ENCODE measurements at regions not wholly inside any gene's neighbourhood (a gene's known extent, or its start where the extent isn't known, plus 50 kb on each side); places are given as distances from the start of the nearest gene placed in this dataset.

GRCh38 chr2:16141641-16141921, 201.2 kb downstream of the MYCN start:
- DNase-seq: no peak

DNA sequence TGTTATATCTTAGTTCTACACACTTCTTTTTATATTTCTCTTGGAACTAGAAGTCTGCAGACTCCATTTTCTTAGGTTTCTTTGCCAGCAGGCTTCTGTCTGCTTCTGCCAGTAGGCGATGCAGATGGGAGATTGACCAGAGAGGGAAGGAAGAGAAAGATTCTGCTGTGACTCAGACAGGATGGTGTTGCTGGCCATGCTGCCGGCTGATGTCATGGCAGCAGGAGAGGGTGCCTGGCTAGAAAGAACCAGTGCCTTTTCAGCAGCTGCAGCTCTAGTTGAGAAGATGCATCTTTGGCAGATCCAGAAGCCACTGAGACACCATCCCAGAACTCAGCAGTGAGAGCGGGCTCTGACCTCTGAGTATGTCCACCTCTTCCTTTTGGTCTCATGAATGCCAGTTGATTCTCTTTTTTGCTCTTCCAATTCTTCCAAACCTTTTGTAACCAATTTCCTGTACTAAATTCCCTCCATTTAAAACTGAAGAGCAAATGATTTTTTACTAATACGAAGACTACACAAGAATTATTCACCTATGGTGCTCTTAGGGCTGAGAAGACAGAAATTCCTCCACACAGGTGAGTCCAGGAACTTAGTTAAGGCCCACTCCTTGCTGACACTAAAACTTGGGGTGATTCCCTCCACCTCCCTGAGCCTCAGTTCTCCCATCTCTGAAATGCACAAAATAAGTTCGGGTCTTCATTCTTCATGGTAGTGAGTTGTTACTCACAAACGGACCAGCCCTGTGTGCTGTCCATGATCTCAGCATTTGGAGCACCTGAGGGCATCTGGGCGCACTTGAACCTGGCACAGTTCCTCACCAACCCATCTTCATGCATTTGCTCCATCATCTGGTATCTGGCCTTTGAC, 200.7 kb downstream of the MYCN start:
- DNase-seq: no peak

DNA sequence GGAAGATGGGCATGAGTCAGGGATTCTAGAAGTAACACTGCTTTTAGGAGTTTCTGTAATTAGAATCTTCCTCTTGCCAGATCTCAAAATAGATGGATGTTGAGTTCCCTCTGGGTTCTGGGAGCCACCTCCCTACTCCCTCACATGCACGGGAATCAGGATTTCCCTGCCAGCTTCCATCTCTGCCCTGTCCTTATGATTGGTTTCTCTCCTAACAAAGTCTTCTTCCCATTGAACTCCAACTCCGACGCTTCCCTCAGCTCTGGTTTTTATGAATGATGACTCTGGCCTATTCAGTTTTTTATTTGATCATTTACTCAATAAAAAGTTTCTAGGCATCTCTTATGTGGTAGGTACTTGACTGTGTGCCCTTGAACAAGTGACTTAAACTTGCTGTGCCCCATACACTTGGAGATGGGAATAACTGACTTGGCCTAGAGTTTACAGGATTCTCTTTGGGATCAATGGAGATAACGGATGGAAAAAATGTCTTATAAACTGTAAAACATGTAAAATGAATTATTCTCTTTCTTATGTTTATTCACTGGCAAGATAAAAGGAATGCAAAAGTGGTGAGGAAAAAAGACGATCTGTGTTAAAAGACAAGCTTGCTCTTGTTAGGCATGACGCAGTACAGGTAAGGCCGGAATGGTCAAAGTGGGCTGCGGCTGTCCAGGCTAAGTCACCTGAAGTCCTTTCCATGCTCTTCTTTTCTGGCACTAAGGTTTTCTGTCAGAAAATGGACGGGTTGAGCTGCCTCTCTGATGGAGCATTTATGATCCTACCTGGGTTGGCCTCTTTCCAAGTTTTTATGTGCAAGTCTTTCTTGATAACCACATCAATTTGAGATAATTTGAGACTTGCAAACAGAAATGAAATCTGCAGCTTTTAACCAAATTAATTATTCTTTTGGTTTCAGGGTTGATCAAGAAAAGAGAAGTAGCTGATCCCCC, 199.6 kb downstream of the MYCN start:
- DNase-seq: no peak

- no peak for DNase-seq
These were observed 198.7 kb downstream of the MYCN start for GRCh38 chr2:16138811-16139662.

DNA sequence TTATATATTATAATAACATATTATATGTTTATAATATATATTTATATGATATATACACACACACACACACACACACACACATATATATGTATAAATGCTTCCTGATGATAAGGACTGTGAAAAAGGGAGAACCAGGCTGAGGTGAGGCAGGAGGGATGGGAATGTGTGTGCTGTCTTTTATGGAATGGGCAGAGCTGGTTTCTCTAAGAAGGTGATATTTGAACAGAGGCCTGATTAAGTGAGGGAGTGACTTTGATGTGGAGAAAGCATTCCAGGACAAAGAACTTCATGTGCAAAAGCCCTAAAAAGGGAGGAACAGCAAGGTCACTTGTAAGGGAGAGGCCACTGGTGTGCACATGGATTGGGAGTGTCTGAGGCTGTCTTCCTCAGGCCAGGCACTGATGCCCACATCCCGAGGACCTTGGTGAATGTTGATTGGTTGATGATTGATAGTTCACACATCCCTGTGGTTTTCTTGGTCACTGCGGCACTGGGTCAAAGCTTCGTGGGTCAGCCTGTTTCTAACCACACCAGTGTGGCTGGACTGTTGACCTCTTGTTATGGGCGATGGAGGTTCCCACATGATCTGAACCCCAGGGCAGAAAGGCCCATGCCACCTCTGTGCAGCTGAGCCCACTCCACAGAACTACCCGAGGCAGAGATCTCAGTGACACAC, 196.9 kb downstream of the MYCN start:
- DNase-seq: no peak

DNA sequence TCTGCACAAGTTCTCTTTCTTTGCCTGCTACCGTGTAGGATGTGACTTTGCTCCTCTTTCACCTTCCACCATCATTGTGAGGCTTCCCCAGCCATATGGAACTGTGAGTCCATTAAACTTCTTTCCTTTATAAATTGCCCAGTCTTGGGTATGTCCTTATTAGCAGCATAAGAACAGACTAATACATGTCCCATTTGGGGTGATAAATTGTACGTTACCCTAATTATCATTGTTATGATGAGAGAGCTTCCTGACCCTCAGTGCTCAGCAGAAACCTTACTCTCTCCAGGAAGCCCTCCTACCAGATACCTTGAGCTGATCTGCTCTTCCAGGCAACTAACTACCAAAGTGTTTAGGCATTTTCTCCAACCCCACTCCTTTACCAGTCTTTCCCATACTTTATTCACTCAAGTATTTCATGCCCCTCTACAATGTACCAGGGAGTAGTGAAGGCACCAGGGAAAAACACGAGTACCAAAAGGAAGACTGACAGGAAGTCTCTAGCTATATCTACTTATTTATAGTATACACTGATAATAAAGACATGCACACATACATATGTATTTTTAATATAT, 196.2 kb downstream of the MYCN start:
- no peak for DNase-seq

GRCh38 chr2:16135913-16136310, 195.6 kb downstream of the MYCN start:
- DNase-seq: no peak

GRCh38 chr2:16135196-16135912, 195.0 kb downstream of the MYCN start:
- DNase-seq: no peak

DNA sequence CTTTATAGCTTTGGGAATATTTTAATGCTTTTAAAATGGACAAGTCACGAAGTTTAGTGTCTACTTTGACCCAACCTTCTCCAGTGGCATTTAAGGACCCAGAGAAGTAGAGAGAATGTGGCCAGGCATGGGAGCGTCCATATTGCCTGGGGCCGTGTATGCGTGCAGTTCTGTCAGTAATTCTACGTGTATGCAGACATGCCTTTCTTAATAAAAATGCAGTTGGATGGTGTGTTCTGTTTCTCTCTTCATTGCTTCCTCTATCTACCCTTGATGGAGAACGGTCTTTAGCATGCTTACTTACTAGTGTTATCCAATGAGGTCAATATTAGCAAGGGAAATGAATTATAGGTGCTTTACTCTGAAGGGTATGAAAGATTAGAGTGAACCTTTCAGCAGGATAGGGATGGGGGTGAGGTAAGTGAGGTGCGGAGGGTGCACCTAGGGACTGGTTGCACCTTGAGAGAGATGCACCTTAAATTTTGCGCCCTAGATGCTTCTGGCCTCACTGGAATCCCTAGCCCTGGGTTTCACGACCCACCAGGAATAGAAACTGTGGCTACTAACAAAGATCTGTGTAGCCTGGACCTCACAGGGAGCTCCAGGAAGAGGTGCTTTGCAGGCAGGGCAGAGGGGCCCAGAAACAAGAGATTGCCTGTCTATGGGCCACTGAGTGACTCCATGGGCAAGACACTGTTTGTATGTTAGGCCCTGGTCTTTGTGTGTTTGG, 194.3 kb downstream of the MYCN start:
- DNase-seq: no peak

- no peak for DNase-seq
These were observed 190.6 kb downstream of the MYCN start for GRCh38 chr2:16130906-16131400.

- DNase-seq: no peak
These were observed 190.2 kb downstream of the MYCN start for GRCh38 chr2:16130541-16130880.

GRCh38 chr2:16129716-16130540, 189.6 kb downstream of the MYCN start:
- no peak for DNase-seq

GRCh38 chr2:16128746-16129610, 188.6 kb downstream of the MYCN start:
- DNase-seq: no peak

GRCh38 chr2:16127958-16128357, 187.6 kb downstream of the MYCN start:
- DNase-seq: no peak

GRCh38 chr2:16127276-16127940, 187.1 kb downstream of the MYCN start:
- DNase-seq: no peak

DNA sequence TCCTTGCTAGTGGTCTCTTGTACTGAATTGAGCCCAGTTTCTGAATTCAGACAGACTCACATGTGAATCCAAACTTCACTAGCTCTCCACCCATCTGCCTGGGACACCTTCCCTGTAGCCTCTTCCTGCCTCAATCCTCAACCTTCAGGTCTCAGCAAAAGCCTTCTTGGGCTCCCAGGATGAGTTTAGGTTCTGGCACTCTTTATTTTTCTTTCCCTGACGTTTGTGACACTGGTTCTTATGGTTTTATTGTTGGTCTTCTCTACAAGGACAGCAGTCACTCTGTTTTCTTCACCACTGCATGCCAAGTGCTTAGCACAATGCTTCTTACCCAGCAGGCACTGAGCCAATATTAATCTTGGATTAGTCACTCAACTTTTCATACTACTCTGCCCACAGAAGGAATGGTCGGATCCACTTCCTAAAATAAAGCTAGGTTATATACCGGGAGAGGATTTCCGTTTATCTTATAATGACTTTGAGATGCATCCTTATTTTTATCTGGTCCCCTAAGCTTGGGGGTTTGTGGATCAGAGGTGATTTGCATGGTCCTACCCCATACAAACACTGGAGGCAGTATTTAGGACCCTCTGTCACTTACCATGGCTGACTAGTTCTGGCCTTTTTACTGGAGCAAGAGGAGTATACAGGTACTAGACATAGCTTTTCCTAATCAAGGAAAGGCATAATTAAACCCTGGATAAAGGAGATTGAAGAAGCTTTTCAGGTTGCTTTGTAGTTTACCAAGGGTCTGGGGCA, 186.3 kb downstream of the MYCN start:
- DNase-seq: no peak
